GM10266 (cell line): ENCODE measurements at regions not wholly inside any gene's neighbourhood (a gene's known extent, or its start where the extent isn't known, plus 50 kb on each side); places are given as distances from the start of the nearest gene placed in this dataset.

Experiments used
- DNase-seq: peaks from one replicate; pipeline ENCODE4 v3.0.0; 2012; ENCODE audit errors: extremely low spot score
- CTCF ChIP-seq: IDR thresholded peaks from 2 replicates; pipeline ENCODE4 v1.5.1; 2012; ENCODE audit warnings: mild to moderate bottlenecking, low read depth; ENCODE audit not compliant: control insufficient read depth, insufficient read depth; ENCODE audit errors: missing control alignments

GRCh38 chr3:193795062-193795690, 202.2 kb downstream of the OPA1 start:
- TF ChIP-seq CTCF = no peak

GRCh38 chr3:193796089-193796488, 203.1 kb downstream of the OPA1 start:
- DNase-seq = no peak
- no peak for TF ChIP-seq CTCF

More at GRCh38 chr3:193795062-193795690, 202.2 kb downstream of the OPA1 start:
- DNase-seq = no peak

GRCh38 chr3:193797566-193797965, 204.6 kb downstream of the OPA1 start:
- DNase-seq = no peak
- TF ChIP-seq CTCF = no peak

GRCh38 chr3:193798051-193798450, 205.0 kb downstream of the OPA1 start:
- no peak for TF ChIP-seq CTCF
- DNase-seq = no peak

GRCh38 chr3:193800138-193801043, 207.4 kb downstream of the OPA1 start:
- DNase-seq = no peak
- TF ChIP-seq CTCF = no peak

DNA sequence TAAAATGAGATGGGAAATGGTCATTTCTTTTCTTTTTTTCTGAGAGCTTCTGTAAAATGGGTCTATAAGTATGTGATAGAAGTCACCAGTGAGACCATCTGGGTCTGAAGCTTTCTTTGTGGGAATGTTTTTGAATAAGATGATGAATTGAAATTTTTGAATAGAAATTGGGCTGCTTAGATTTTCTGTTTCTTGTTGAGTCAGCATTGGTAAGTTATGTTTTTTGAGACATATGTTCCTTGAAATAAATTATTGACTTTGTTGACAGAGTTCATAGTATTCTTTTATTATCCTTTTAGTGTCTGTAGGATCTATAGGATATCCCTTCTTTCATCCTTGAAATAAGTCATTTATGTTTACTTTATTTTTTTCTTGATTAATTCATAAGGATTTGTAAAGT, 208.1 kb downstream of the OPA1 start:
- no peak for TF ChIP-seq CTCF
- DNase-seq = no peak

- TF ChIP-seq CTCF = no peak
- no peak for DNase-seq
Observed at GRCh38 chr3:193803288-193803687, 210.3 kb downstream of the OPA1 start.
